Body of pancreas (tissue), 4 donors: ENCODE measurements at regions not wholly inside any gene's neighbourhood (a gene's known extent, or its start where the extent isn't known, plus 50 kb on each side); places are given as distances from the start of the nearest gene placed in this dataset.

Experiments
- ATAC-seq: fragments of 150-250 bp; one replicate; pipeline ENCODE4 v1.9.1; 2016
- DNase-seq, 4 donors: peaks; one replicate each; pipeline ENCODE4 v3.0.0-alpha.2; 2019
- H3K27ac ChIP-seq, 4 donors: fragments of 200-600 bp; sonication (generic); 1 replicate in 3 of 4; 2 replicates in 1 of 4; pipeline versions ENCODE4 v1.5.1 to v1.6.1; 2016 to 2019; ENCODE audit warnings: mild to moderate bottlenecking in 1 of 4, mixed read lengths in 1 of 4, moderate library complexity in 1 of 4
- H3K27me3 ChIP-seq, 2 donors: fragments of 200-600 bp; sonication (generic); one replicate each; pipeline ENCODE4 v1.6.0; 2016; ENCODE audit warnings: mild to moderate bottlenecking in 1 of 2
- H3K36me3 ChIP-seq, 2 donors: fragments of 200-600 bp; sonication (generic); replicated peaks in 1 of 2; 2 replicates each; pipeline ENCODE4 v1.5.1; 2016; ENCODE audit warnings: low read depth in 2 of 2; ENCODE audit not compliant: insufficient read depth in 1 of 2
- H3K4me1 ChIP-seq: fragments of 200-600 bp; sonication (generic); one replicate; pipeline ENCODE4 v1.6.0; 2016
- H3K4me3 ChIP-seq, 2 donors: fragments of 200-600 bp; sonication (generic); 1 replicate in 1 of 2; 2 replicates in 1 of 2; pipeline ENCODE4 v1.5.1; 2016 to 2019
- H3K9me3 ChIP-seq, 3 donors: fragments of 200-600 bp; sonication (generic); 1 replicate in 2 of 3; 2 replicates in 1 of 3; pipeline ENCODE4 v1.5.1; 2016
- CTCF ChIP-seq, 7 experiments: fragments of 450-650 bp in 4 of 7; fragments of 200-600 bp in 3 of 7; sonication (generic) in 3 of 7; IDR thresholded peaks; one replicate each; pipeline ENCODE4 v1.5.1; 2016 to 2019; ENCODE audit warnings: antibody characterized with exemption in 7 of 7
- POLR2A ChIP-seq, 3 donors: fragments of 450-650 bp; IDR thresholded peaks; one replicate each; pipeline ENCODE4 v1.6.1; 2016; ENCODE audit warnings: antibody characterized with exemption in 3 of 3, mild to moderate bottlenecking in 2 of 3
- WGBS, 2 donors: methylation state at CpG; one replicate each; pipeline ENCODE4 v1.1.5; 2017; 5-methylcytosine and 5-hydroxymethylcytosine counted together
- intact Hi-C: fragments of 100-400 bp; cut with DNase I; formaldehyde crosslinking; loops from one replicate; pipeline ENCODE4 v1.15.1; 2023

- Histone ChIP-seq H3K9me3 (peaks cover 0 to 2% (median 0%) of the 10 kb centered on the region in 3 donors), H3K36me3 (no peaks in the 10 kb centered on the region), H3K27ac (no peak overlapping the region), H3K4me3 (no peak overlapping the region), H3K4me1 (no peaks in the 10 kb centered on the region), H3K27me3 (no peaks in the 10 kb centered on the region)
- no peak for TF ChIP-seq CTCF (IDR thresholded peaks at IDR 0.05)
- no peak for DNase-seq
- 72 to 92% methylated on average over 1 of the region's 1 CpG for WGBS, 2 donors
- intact Hi-C loops = no loop called here
- ATAC-seq = no peak
These were observed 99.2 kb upstream of the KCNJ16 start for GRCh38 chr17:69975808-69976207.

GRCh38 chr17:69978056-69978646 is 96.9 kb upstream of the KCNJ16 start:
- no peak overlapping the region for H3K27ac ChIP-seq
- intact Hi-C loops = no loop called here
- peaks cover 0 to 2% (median 0%) of the 10 kb centered on the region in 3 donors for H3K9me3 ChIP-seq
- WGBS, 2 donors = 68 to 85% methylated on average over 1 of the region's 1 CpG
- no peak overlapping the region for H3K4me3 ChIP-seq
- TF ChIP-seq CTCF (IDR thresholded peaks at IDR 0.05) (no peak), POLR2A (IDR thresholded peaks at IDR 0.05) (no peak)
- no peaks in the 10 kb centered on the region for H3K4me1 ChIP-seq
- ATAC-seq = no peak
- no peaks in the 10 kb centered on the region for H3K36me3 ChIP-seq
- DNase-seq = no peak
- no peaks in the 10 kb centered on the region for H3K27me3 ChIP-seq

DNA sequence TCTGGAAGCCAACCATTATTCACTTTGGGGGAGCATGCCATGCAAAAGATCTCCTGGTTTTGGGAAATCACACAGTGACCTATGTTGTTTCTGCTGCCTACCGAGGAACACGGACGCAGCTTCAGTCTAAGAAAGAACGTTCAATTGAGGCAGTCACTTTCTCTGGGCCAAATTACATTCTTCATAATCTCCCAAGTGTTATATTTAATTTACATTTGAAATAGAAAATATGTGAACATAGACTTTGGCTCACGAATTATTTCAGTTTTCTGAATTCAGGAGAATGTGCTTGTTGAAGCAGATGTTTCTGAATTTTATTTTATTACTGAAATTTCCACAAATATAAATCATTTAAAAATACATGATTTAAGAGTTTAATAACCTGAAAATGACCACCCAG is 93.6 kb upstream of the KCNJ16 start:
- H3K27me3 ChIP-seq = no peaks in the 10 kb centered on the region
- 77 to 87% methylated on average over 5 of the region's 5 CpGs for WGBS, 2 donors
- no peaks in the 10 kb centered on the region for H3K9me3 ChIP-seq
- H3K4me3 ChIP-seq = no peak overlapping the region
- ATAC-seq (no peak), DNase-seq (no peak)
- intact Hi-C loops = no loop called here
- no peak for TF ChIP-seq CTCF (IDR thresholded peaks at IDR 0.05)
- TF ChIP-seq POLR2A (IDR thresholded peaks at IDR 0.05) = no peak
- H3K27ac ChIP-seq = no peak overlapping the region
- H3K36me3 ChIP-seq = no peaks in the 10 kb centered on the region
- no peaks in the 10 kb centered on the region for H3K4me1 ChIP-seq

DNA sequence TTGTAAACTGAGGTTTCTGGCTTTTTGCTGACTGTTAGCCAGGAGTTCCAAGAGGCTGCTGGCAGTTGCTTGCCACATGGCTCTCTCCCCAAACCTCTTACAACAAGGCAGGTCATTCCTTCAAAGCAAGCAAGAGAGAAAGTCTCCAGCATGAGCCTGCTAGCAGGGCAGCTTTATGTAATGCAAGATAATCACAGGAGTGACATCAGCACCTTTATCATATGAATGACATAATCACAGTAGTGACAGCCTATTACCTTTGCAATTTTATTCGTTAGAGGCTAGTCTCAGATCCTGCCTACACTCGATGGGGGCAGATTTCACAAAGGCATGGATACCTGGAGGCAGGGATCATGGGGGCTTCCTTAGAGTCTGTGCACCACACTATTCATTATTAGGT is 79.5 kb upstream of the KCNJ16 start:
- DNase-seq (no peak), ATAC-seq (no peak)
- no peaks in the 10 kb centered on the region for H3K36me3 ChIP-seq
- H3K4me3 ChIP-seq = no peak overlapping the region
- H3K4me1 ChIP-seq = no peaks in the 10 kb centered on the region
- H3K27me3 ChIP-seq = no peaks in the 10 kb centered on the region
- intact Hi-C loops = no loop called here
- H3K27ac ChIP-seq = no peak overlapping the region
- TF ChIP-seq CTCF (IDR thresholded peaks at IDR 0.05) = no peak
- no peak for TF ChIP-seq POLR2A (IDR thresholded peaks at IDR 0.05)
- H3K9me3 ChIP-seq = no peaks in the 10 kb centered on the region
- 80 to 87% methylated on average over 2 of the region's 2 CpGs for WGBS, 2 donors

DNA sequence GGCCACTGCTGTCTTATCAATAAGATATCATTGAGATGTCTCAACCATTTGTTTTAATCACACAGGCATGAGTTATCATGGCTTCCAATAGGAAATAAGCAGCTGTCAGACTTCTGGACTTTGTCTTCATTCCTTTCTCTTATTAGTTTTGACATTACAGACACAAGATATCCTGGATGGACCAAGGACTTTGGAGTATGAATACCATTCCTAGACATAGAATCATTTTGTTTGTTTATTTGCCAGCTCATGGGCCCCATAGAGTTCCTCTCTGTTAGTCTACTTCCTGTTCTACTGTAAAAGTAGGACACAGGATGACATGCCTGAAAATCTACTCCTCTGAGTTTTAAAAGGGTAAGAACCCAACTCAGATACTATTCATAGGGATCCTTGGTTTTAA is 77.7 kb upstream of the KCNJ16 start:
- intact Hi-C loops = no loop called here
- no peaks in the 10 kb centered on the region for H3K27me3 ChIP-seq
- no peak overlapping the region for H3K27ac ChIP-seq
- ATAC-seq = no peak
- no peaks in the 10 kb centered on the region for H3K9me3 ChIP-seq
- no peaks in the 10 kb centered on the region for H3K4me1 ChIP-seq
- H3K36me3 ChIP-seq = no peaks in the 10 kb centered on the region
- DNase-seq = no peak
- H3K4me3 ChIP-seq = no peak overlapping the region
- TF ChIP-seq CTCF (IDR thresholded peaks at IDR 0.05) = no peak
- no peak for TF ChIP-seq POLR2A (IDR thresholded peaks at IDR 0.05)
